K562 (cell line): ENCODE measurements at regions not wholly inside any gene's neighbourhood (a gene's known extent, or its start where the extent isn't known, plus 50 kb on each side); places are given as distances from the start of the nearest gene placed in this dataset.

Experiments used
- ATAC-seq: fragments of 200-7000 bp; cut with Tn5 transposase; 3 replicates; pipeline ENCODE4 v1.9.1; 2020; ENCODE audit warnings: moderate library complexity
- BruUV-seq: library from RNA; stranded (reverse); fragments of 400-500 nt; replicated peaks from 2 replicates; lab custom pipeline; 2021; lab: Mats Ljungman, UMichigan
- CTCF ChIA-PET: fragments of 300-600 bp; formaldehyde crosslinking; extraction: SDS; loops from one replicate; lab custom pipeline; 2021; ENCODE audit warnings: low intra/inter-chr PET ratio; lab: Yijun Ruan, JAX
- POLR2A ChIA-PET: fragments of 300-600, 350-650 bp; sonication (Branson Sonifier 250); formaldehyde crosslinking; extraction: SDS; loops from one replicate; lab custom pipeline; 2021; ENCODE audit warnings: antibody characterized with exemption, inconsistent platforms; lab: Yijun Ruan, JAX
- DNase-seq, 4 experiments: peaks; one replicate each; pipeline versions ENCODE4 v3.0.0 to v3.0.0-alpha.2; 2011 to 2018; ENCODE audit warnings: low spot score in 3 of 4, mixed read lengths in 3 of 4; ENCODE audit errors: extremely low read depth in 1 of 4
- FAIRE-seq: peaks from 2 replicates; lab custom pipeline; 2011; peaks lifted over from hg19 to GRCh38; lab: Jason Lieb, UNC
- H2AFZ ChIP-seq: 2 replicates; pipeline ENCODE4 v1.6.0; 2011; ENCODE audit warnings: low read depth, low read length, control low read depth, inconsistent platforms
- H3K27ac ChIP-seq: fragments of 200-600 bp; 3 replicates; pipeline ENCODE4 v1.8.0; 2011; ENCODE audit warnings: low read depth, mild to moderate bottlenecking, control low read depth, inconsistent platforms, low read length, moderate library complexity, mixed read lengths; ENCODE audit errors: extremely low read depth
- H3K27me3 ChIP-seq, 2 experiments: fragments of 300-600 bp in 1 of 2; 2 replicates in 1 of 2; 3 replicates in 1 of 2; pipeline versions ENCODE4 v1.6.0 to v1.8.0; 2011; ENCODE audit warnings: inconsistent platforms in 2 of 2, low read length in 2 of 2, mild to moderate bottlenecking in 1 of 2, mixed read lengths in 1 of 2, moderate library complexity in 1 of 2; ENCODE audit not compliant: control insufficient read depth in 2 of 2, insufficient read depth in 2 of 2
- H3K36me3 ChIP-seq: fragments of 300-600 bp; 3 replicates; pipeline ENCODE4 v1.8.0; 2011; ENCODE audit warnings: mild to moderate bottlenecking, low read length, inconsistent platforms; ENCODE audit not compliant: control insufficient read depth, insufficient read depth
- H3K4me1 ChIP-seq, 2 experiments: fragments of 200-600 bp in 1 of 2; replicated peaks in 1 of 2; 2 replicates in 1 of 2; 3 replicates in 1 of 2; pipeline versions ENCODE4 v1.5.1 to v1.8.0; 2011; ENCODE audit warnings: inconsistent platforms in 2 of 2, low read length in 2 of 2, mild to moderate bottlenecking in 1 of 2, mixed read lengths in 1 of 2, moderate library complexity in 1 of 2; ENCODE audit not compliant: control insufficient read depth in 2 of 2, insufficient read depth in 2 of 2
- H3K4me2 ChIP-seq: 2 replicates; pipeline ENCODE4 v1.6.1; 2011; ENCODE audit warnings: low read length, control low read depth, inconsistent platforms, mixed read lengths; ENCODE audit not compliant: insufficient read depth
- H3K4me3 ChIP-seq: fragments of 200-600 bp; sonication (generic), shearing (Covaris generic); 2 replicates; pipeline ENCODE4 v1.5.1; 2016; ENCODE audit warnings: control low read depth, inconsistent platforms
- H3K79me2 ChIP-seq: fragments of 200-600 bp; 3 replicates; pipeline ENCODE4 v1.8.0; 2011; ENCODE audit warnings: low read length, inconsistent platforms; ENCODE audit not compliant: control insufficient read depth, insufficient read depth
- H3K9ac ChIP-seq, 2 experiments: 2 replicates each; pipeline versions ENCODE4 v1.6.0 to v1.6.1; 2011; ENCODE audit warnings: low read depth in 2 of 2, low read length in 2 of 2, control low read depth in 1 of 2, inconsistent platforms in 1 of 2, mild to moderate bottlenecking in 1 of 2, mixed read lengths in 1 of 2; ENCODE audit not compliant: insufficient read depth in 1 of 2
- H3K9me1 ChIP-seq: one replicate; pipeline ENCODE4 v1.6.0; 2011; ENCODE audit warnings: inconsistent platforms, mild to moderate bottlenecking, low read length, moderate library complexity; ENCODE audit not compliant: control insufficient read depth, insufficient read depth
- H3K9me3 ChIP-seq: replicated peaks from 2 replicates; pipeline ENCODE4 v1.5.1; 2011; ENCODE audit warnings: low read depth, low read length, inconsistent platforms; ENCODE audit not compliant: control insufficient read depth, insufficient read depth
- H4K20me1 ChIP-seq: replicated peaks from 2 replicates; pipeline ENCODE4 v1.6.1; 2011; ENCODE audit warnings: low read length, inconsistent platforms, mixed read lengths; ENCODE audit not compliant: control insufficient read depth, insufficient read depth
- ARID2 ChIP-seq: fragments of 450-650 bp; IDR thresholded peaks from 2 replicates; pipeline ENCODE4 v1.6.1; 2017; ENCODE audit warnings: antibody characterized with exemption, mild to moderate bottlenecking
- CHD2 ChIP-seq: IDR thresholded peaks from 2 replicates; pipeline ENCODE4 v1.6.1; 2011; ENCODE audit warnings: low read depth, low read length
- HEY1 ChIP-seq: fragments of 250-450 bp; sonication (Bioruptor Pico); IDR thresholded peaks from 2 replicates; pipeline ENCODE4 v1.5.0; 2020; ENCODE audit warnings: mild to moderate bottlenecking, moderate library complexity, borderline replicate concordance
- HNRNPK ChIP-seq: fragments of 200-400 bp; formaldehyde crosslinking; IDR thresholded peaks from one replicate; pipeline ENCODE4 v1.6.1; 2018; ENCODE audit warnings: mild to moderate bottlenecking, low read depth, low read length; ENCODE audit not compliant: poor library complexity, severe bottlenecking
- KLF6 ChIP-seq: fragments of 250-450 bp; sonication (Bioruptor Pico); IDR thresholded peaks from 2 replicates; pipeline ENCODE4 v1.4.0; 2020; ENCODE audit warnings: mild to moderate bottlenecking, moderate library complexity, borderline replicate concordance
- LCOR ChIP-seq: sonication (generic); formaldehyde crosslinking; IDR thresholded peaks from 2 replicates; pipeline ENCODE4 v1.8.0; 2022; ENCODE audit warnings: mild to moderate bottlenecking, missing genetic modification reagents
- MCM3 ChIP-seq: fragments of 450-650 bp; IDR thresholded peaks from 2 replicates; pipeline ENCODE4 v1.6.1; 2016
- MED1 ChIP-seq: sonication (generic); formaldehyde crosslinking; IDR thresholded peaks from 2 replicates; pipeline ENCODE4 v1.8.1; 2023; ENCODE audit warnings: missing genetic modification reagents, borderline replicate concordance
- NR2F6 ChIP-seq: fragments of 450-650 bp; formaldehyde crosslinking; IDR thresholded peaks from 2 replicates; pipeline ENCODE4 v1.4.0; 2020; ENCODE audit warnings: mild to moderate bottlenecking
- RUNX1 ChIP-seq: sonication (generic); IDR thresholded peaks from 2 replicates; pipeline ENCODE4 v1.6.1; 2016; ENCODE audit warnings: antibody characterized with exemption, low read depth
- SAFB ChIP-seq: fragments of 200-400 bp; formaldehyde crosslinking; IDR thresholded peaks from 2 replicates; pipeline ENCODE4 v1.6.1; 2017; ENCODE audit warnings: low read depth, low read length, borderline replicate concordance
- SOX6 ChIP-seq: fragments of 450-650 bp; IDR thresholded peaks from 2 replicates; pipeline ENCODE4 v1.6.1; 2014; ENCODE audit warnings: mild to moderate bottlenecking
- TCF3 ChIP-seq: sonication (generic); formaldehyde crosslinking; IDR thresholded peaks from 2 replicates; pipeline ENCODE4 v1.4.0; 2020; ENCODE audit warnings: mild to moderate bottlenecking, missing genetic modification reagents
- ZNF444 ChIP-seq: fragments of 250-450 bp; sonication (Bioruptor Pico); IDR thresholded peaks from 2 replicates; pipeline ENCODE4 v1.4.0; 2020; ENCODE audit warnings: mild to moderate bottlenecking, moderate library complexity
- ZNF764 ChIP-seq: fragments of 250-450 bp; sonication (Bioruptor Pico); IDR thresholded peaks from 2 replicates; pipeline ENCODE4 v1.4.0; 2020; ENCODE audit warnings: low read depth, mild to moderate bottlenecking, moderate library complexity
- WGBS: fragments of 100-300 bp; shearing (Covaris generic); methylation state at CpG from one replicate; pipeline ENCODE4 v1.1.6; 2016; ENCODE audit warnings: low coverage, mixed read lengths; ENCODE audit not compliant: insufficient coverage; ENCODE audit errors: missing lambda C conversion rate; 5-methylcytosine and 5-hydroxymethylcytosine counted together
- in situ Hi-C: fragments of 300-500 bp; cut with MboI; formaldehyde crosslinking; loops from 4 replicates; pipeline ENCODE4 v1.15.0; 2018; ENCODE audit warnings: inconsistent platforms, mixed read lengths
- intact Hi-C: fragments of 100-400 bp; cut with micrococcal nuclease; formaldehyde crosslinking; loops from 2 replicates; pipeline ENCODE4 v1.14.2; 2022
- TF ChIP-seq, protein P1 (sequence below): fragments of 250-450 bp; sonication (Bioruptor Pico); IDR thresholded peaks from 2 replicates; pipeline ENCODE4 v1.6.1; 2021; ENCODE audit warnings: mild to moderate bottlenecking
- TF ChIP-seq, protein P2 (sequence below): fragments of 250-450 bp; sonication (Bioruptor Pico); IDR thresholded peaks from 2 replicates; pipeline ENCODE4 v1.8.0; 2022; ENCODE audit warnings: inconsistent platforms, mild to moderate bottlenecking, moderate library complexity, borderline replicate concordance

- TF ChIP-seq NR2F6 (CRISPR knock-in tag) (no peak), ZNF764 (no peak), ARID2 (no peak), ZNF444 (no peak), CHD2 (no peak), MED1 (CRISPR knock-in tag) (no peak), RUNX1 (no peak)
- TF ChIP-seq, protein P1, sequence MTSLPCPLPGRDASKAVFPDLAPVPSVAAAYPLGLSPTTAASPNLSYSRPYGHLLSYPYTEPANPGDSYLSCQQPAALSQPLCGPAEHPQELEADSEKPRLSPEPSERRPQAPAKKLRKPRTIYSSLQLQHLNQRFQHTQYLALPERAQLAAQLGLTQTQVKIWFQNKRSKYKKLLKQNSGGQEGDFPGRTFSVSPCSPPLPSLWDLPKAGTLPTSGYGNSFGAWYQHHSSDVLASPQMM (CRISPR knock-in tag) = no peak
These were observed 55.4 kb upstream of the RASSF6 start (continued) for GRCh38 chr4:73675623-73676022.

- POLR2A ChIA-PET = interaction anchor here (0.8 to 1.4 kb wide), 3 partner anchors 8 to 455 kb away, joined by 3 to 5 read pairs (median 3); no protein-coding TSS in a partner anchor
- no peak overlapping the region for H3K9ac ChIP-seq
- CTCF ChIA-PET = no interaction called here
- H3K27me3 ChIP-seq = no peaks in the 10 kb centered on the region
- no TSS peak for BruUV-seq
- H3K27ac ChIP-seq = peak overlapping the region; percentile 21; the same call in 1 of the 3 replicates
- ATAC-seq (peak; percentile 37; the same call in 2 of the 3 replicates), FAIRE-seq (peak; percentile 58), DNase-seq (no peak)
- no peaks in the 10 kb centered on the region for H3K9me3 ChIP-seq
- 10% methylated on average over 2 of the region's 2 CpGs for WGBS
- in situ Hi-C loops = no loop called here
- no peak overlapping the region for H3K4me2 ChIP-seq
- H3K4me1 ChIP-seq = peaks cover 0 to 17% of the 10 kb centered on the region in 2 experiments; a peak in 3 of 5 replicates
- no peaks in the 10 kb centered on the region for H3K36me3 ChIP-seq
- intact Hi-C loops = no loop called here
- H3K9me1 ChIP-seq = no peaks in the 10 kb centered on the region
- no peak overlapping the region for H3K4me3 ChIP-seq
- H3K79me2 ChIP-seq = no peaks in the 10 kb centered on the region
- TF ChIP-seq SOX6 (no peak), MCM3 (no peak), TCF3 (CRISPR knock-in tag) (no peak), LCOR (CRISPR knock-in tag) (no peak), SAFB (no peak), KLF6 (no peak), HEY1 (CRISPR knock-in tag) (no peak), HNRNPK (no peak)
- TF ChIP-seq, protein P2, sequence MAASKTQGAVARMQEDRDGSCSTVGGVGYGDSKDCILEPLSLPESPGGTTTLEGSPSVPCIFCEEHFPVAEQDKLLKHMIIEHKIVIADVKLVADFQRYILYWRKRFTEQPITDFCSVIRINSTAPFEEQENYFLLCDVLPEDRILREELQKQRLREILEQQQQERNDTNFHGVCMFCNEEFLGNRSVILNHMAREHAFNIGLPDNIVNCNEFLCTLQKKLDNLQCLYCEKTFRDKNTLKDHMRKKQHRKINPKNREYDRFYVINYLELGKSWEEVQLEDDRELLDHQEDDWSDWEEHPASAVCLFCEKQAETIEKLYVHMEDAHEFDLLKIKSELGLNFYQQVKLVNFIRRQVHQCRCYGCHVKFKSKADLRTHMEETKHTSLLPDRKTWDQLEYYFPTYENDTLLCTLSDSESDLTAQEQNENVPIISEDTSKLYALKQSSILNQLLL (CRISPR knock-in tag) = no peak
- H4K20me1 ChIP-seq = no peaks in the 10 kb centered on the region
- H2AFZ ChIP-seq = peak overlapping the region; percentile 30; the same call in 1 of the 2 replicates
These were observed 55.9 kb upstream of the RASSF6 start for GRCh38 chr4:73676136-73676535.
